HL-60 (cell line): ENCODE measurements at regions not wholly inside any gene's neighbourhood (a gene's known extent, or its start where the extent isn't known, plus 50 kb on each side); places are given as distances from the start of the nearest gene placed in this dataset.

Source experiments
- CTCF ChIP-seq: IDR thresholded peaks from one replicate; pipeline ENCODE4 v1.5.1; 2011; ENCODE audit warnings: low read length, control low read depth, inconsistent platforms; ENCODE audit not compliant: insufficient read depth
- POLR2AphosphoS5 ChIP-seq: IDR thresholded peaks from 2 replicates; pipeline ENCODE4 v1.6.1; 2012; ENCODE audit warnings: low read depth
- SPI1 ChIP-seq: IDR thresholded peaks from 2 replicates; pipeline ENCODE4 v1.6.1; 2012; ENCODE audit warnings: low read depth, mild to moderate bottlenecking, borderline replicate concordance

- TF ChIP-seq CTCF (no peak), POLR2AphosphoS5 (no peak), SPI1 (no peak)
Observed at GRCh38 chr2:133838642-133839365, 270.5 kb upstream of the NCKAP5 start.
